GM12878 (cell line): ENCODE measurements at regions not wholly inside any gene's neighbourhood (a gene's known extent, or its start where the extent isn't known, plus 50 kb on each side); places are given as distances from the start of the nearest gene placed in this dataset.

Source experiments
- ATAC-seq: fragments of 200-7000 bp; cut with Tn5 transposase; 3 replicates; pipeline ENCODE4 v1.9.1; 2020; ENCODE audit warnings: mild to moderate bottlenecking, moderate library complexity
- BruUV-seq: library from RNA; stranded (reverse); fragments of 400-500 nt; replicated peaks from 2 replicates; lab custom pipeline; 2021; lab: Mats Ljungman, UMichigan
- CTCF ChIA-PET: fragments of 300-600 bp; sonication (Branson Sonifier 250); formaldehyde crosslinking; extraction: SDS; loops from one replicate; lab custom pipeline; 2021; ENCODE audit warnings: inconsistent platforms; lab: Yijun Ruan, JAX
- POLR2A ChIA-PET: fragments of 350-600 bp; formaldehyde crosslinking; extraction: SDS; loops from one replicate; lab custom pipeline; 2021; ENCODE audit warnings: inconsistent platforms; lab: Charles Lee
- RAD21 ChIA-PET: fragments of 300-600 bp; sonication (Branson Sonifier 250); formaldehyde crosslinking; loops from one replicate; lab custom pipeline; 2023; ENCODE audit warnings: antibody characterized with exemption; ENCODE audit not compliant: unreplicated experiment; lab: Charles Lee
- SMC1A ChIA-PET: fragments of 300-600 bp; sonication (Branson Sonifier 250); formaldehyde crosslinking; loops from one replicate; lab custom pipeline; 2023; ENCODE audit not compliant: unreplicated experiment, uncharacterized antibody; lab: Charles Lee
- DNase-seq: peaks from one replicate; pipeline ENCODE4 v3.0.0-alpha.2; 2011; ENCODE audit warnings: low read depth, low spot score
- FAIRE-seq: peaks from 3 replicates; lab custom pipeline; 2011; peaks lifted over from hg19 to GRCh38; lab: Jason Lieb, UNC
- H2AFZ ChIP-seq: 2 replicates; pipeline ENCODE4 v1.6.0; 2011; ENCODE audit warnings: low read depth, low read length, control low read depth; ENCODE audit not compliant: control insufficient read depth
- H3K27ac ChIP-seq: 2 replicates; pipeline ENCODE4 v1.5.1; 2011; ENCODE audit warnings: control low read depth; ENCODE audit not compliant: control insufficient read depth, insufficient read depth
- H3K27me3 ChIP-seq, 2 experiments: replicated peaks in 1 of 2; 2 replicates each; pipeline versions ENCODE4 v1.6.0 to v1.6.1; 2011; ENCODE audit warnings: low read length in 1 of 2; ENCODE audit not compliant: control insufficient read depth in 2 of 2, insufficient read depth in 2 of 2
- H3K36me3 ChIP-seq, 2 experiments: 2 replicates each; pipeline ENCODE4 v1.5.1; 2011; ENCODE audit warnings: low read length in 1 of 2; ENCODE audit not compliant: control insufficient read depth in 2 of 2, insufficient read depth in 2 of 2
- H3K4me1 ChIP-seq: 2 replicates; pipeline ENCODE4 v1.6.1; 2011; ENCODE audit warnings: mild to moderate bottlenecking, low read length, moderate library complexity, mixed read lengths; ENCODE audit not compliant: control insufficient read depth, insufficient read depth
- H3K4me2 ChIP-seq: 2 replicates; pipeline ENCODE4 v1.6.0; 2011; ENCODE audit warnings: control low read depth; ENCODE audit not compliant: control insufficient read depth, insufficient read depth
- H3K4me3 ChIP-seq: fragments of 200-600 bp; sonication (generic); 2 replicates; pipeline ENCODE4 v1.5.1; 2016
- H3K79me2 ChIP-seq: 2 replicates; pipeline ENCODE4 v1.6.0; 2011; ENCODE audit warnings: low read length; ENCODE audit not compliant: control insufficient read depth, insufficient read depth
- H3K9ac ChIP-seq: 2 replicates; pipeline ENCODE4 v1.8.0; 2011; ENCODE audit warnings: low read length, control low read depth, mixed read lengths; ENCODE audit not compliant: control insufficient read depth, insufficient read depth
- H3K9me3 ChIP-seq: replicated peaks from 3 replicates; pipeline ENCODE4 v1.5.1; 2011; ENCODE audit warnings: mild to moderate bottlenecking, low read length; ENCODE audit not compliant: control insufficient read depth, insufficient read depth
- H4K20me1 ChIP-seq: 2 replicates; pipeline ENCODE4 v1.6.0; 2011; ENCODE audit not compliant: control insufficient read depth, insufficient read depth
- CREB1 ChIP-seq: IDR thresholded peaks from 2 replicates; pipeline ENCODE4 v1.6.1; 2012; ENCODE audit warnings: low read depth, mild to moderate bottlenecking, inconsistent platforms
- CUX1 ChIP-seq: IDR thresholded peaks from 2 replicates; pipeline ENCODE4 v1.6.1; 2012; ENCODE audit warnings: improper control_type of control experiment, low read depth, low read length; ENCODE audit not compliant: insufficient replicate concordance
- EED ChIP-seq: sonication (generic); IDR thresholded peaks from 2 replicates; pipeline ENCODE4 v1.6.1; 2016; ENCODE audit warnings: antibody characterized with exemption, low read depth
- ESRRA ChIP-seq: IDR thresholded peaks from 2 replicates; pipeline ENCODE4 v1.6.1; 2012; ENCODE audit warnings: mild to moderate bottlenecking, low read length, improper control_type of control experiment
- HDAC2 ChIP-seq: fragments of 200-600 bp; sonication (generic); IDR thresholded peaks from 2 replicates; pipeline ENCODE4 v1.6.1; 2017
- HDAC6 ChIP-seq: fragments of 200-600 bp; sonication (generic); IDR thresholded peaks from one replicate; pipeline ENCODE4 v1.8.0; 2017; ENCODE audit warnings: antibody characterized with exemption; ENCODE audit not compliant: unreplicated experiment
- IKZF1 ChIP-seq: fragments of 450-650 bp; conservative IDR thresholded peaks from 2 replicates; pipeline ENCODE4 v1.6.1; 2017; ENCODE audit warnings: antibody characterized with exemption, mild to moderate bottlenecking
- IKZF2 ChIP-seq, 2 experiments: fragments of 450-650 bp; IDR thresholded peaks; 2 replicates each; pipeline ENCODE4 v1.6.1; 2017; ENCODE audit warnings: mild to moderate bottlenecking in 2 of 2, moderate library complexity in 2 of 2
- NFXL1 ChIP-seq: fragments of 450-650 bp; IDR thresholded peaks from 2 replicates; pipeline ENCODE4 v1.6.1; 2017; ENCODE audit warnings: antibody characterized with exemption, mild to moderate bottlenecking, borderline replicate concordance
- NKRF ChIP-seq: fragments of 450-650 bp; conservative IDR thresholded peaks from 2 replicates; pipeline ENCODE4 v1.6.1; 2017; ENCODE audit warnings: mild to moderate bottlenecking, moderate library complexity
- PRDM15 ChIP-seq: fragments of 450-650 bp; formaldehyde crosslinking; IDR thresholded peaks from 2 replicates; pipeline ENCODE4 v1.4.0; 2020; ENCODE audit warnings: mild to moderate bottlenecking, moderate library complexity
- SMARCA5 ChIP-seq: fragments of 450-650 bp; IDR thresholded peaks from 2 replicates; pipeline ENCODE4 v1.6.1; 2017; ENCODE audit warnings: mild to moderate bottlenecking
- SPI1 ChIP-seq: IDR thresholded peaks from 2 replicates; pipeline ENCODE4 v1.6.1; 2011; ENCODE audit warnings: low read depth, mild to moderate bottlenecking, low read length, moderate library complexity, borderline replicate concordance; ENCODE audit not compliant: insufficient read depth
- ZNF207 ChIP-seq: fragments of 450-650 bp; IDR thresholded peaks from 2 replicates; pipeline ENCODE4 v1.6.1; 2014; ENCODE audit warnings: antibody characterized with exemption, mild to moderate bottlenecking, borderline replicate concordance
- WGBS: methylation state at CpG from one replicate; pipeline ENCODE4 v1.1.6; 2016; ENCODE audit warnings: low lambda C conversion rate; ENCODE audit not compliant: insufficient replicate concordance, insufficient coverage; ENCODE audit errors: missing lambda C conversion rate; 5-methylcytosine and 5-hydroxymethylcytosine counted together
- in situ Hi-C: fragments of 300-500 bp; cut with MboI; formaldehyde crosslinking; loops from 9 replicates; pipeline ENCODE4 v1.14.3; 2018; ENCODE audit warnings: mixed read lengths
- intact Hi-C: fragments of 100-400 bp; cut with micrococcal nuclease; formaldehyde crosslinking; loops from one replicate; pipeline ENCODE4 v1.14.2; 2022; ENCODE audit not compliant: unreplicated experiment

- BruUV-seq: no TSS peak
- POLR2A ChIA-PET: no interaction called here
- RAD21 ChIA-PET: no interaction called here
These were observed 60.9 kb downstream of the TMEM215 start for GRCh38 chr9:32844259-32844658.

More at GRCh38 chr9:32844259-32844658, 60.9 kb downstream of the TMEM215 start:
- in situ Hi-C loops: no loop called here
- Histone ChIP-seq H3K36me3 (no peaks in the 10 kb centered on the region), H3K27ac (no peak overlapping the region), H4K20me1 (no peaks in the 10 kb centered on the region), H3K9ac (no peak overlapping the region), H3K27me3 (no peaks in the 10 kb centered on the region), H2AFZ (no peak overlapping the region), H3K4me2 (no peak overlapping the region), H3K4me1 (no peaks in the 10 kb centered on the region), H3K79me2 (no peaks in the 10 kb centered on the region), H3K4me3 (no peak overlapping the region), H3K9me3 (no peaks in the 10 kb centered on the region)
- DNase-seq (no peak), FAIRE-seq (no peak), ATAC-seq (no peak)
- CTCF ChIA-PET: no interaction called here
- no peak for TF ChIP-seq NKRF
- TF ChIP-seq CREB1: no peak
- TF ChIP-seq IKZF1: no peak
- no peak for TF ChIP-seq ESRRA
- TF ChIP-seq HDAC6: no peak
- TF ChIP-seq EED: no peak
- no peak for TF ChIP-seq ZNF207
- no peak for TF ChIP-seq IKZF2 (IDR thresholded peaks at IDR 0.05)
- no peak for TF ChIP-seq NFXL1
- no peak for TF ChIP-seq SMARCA5
- no peak for TF ChIP-seq HDAC2
- TF ChIP-seq SPI1: no peak
- TF ChIP-seq PRDM15 (CRISPR knock-in tag): no peak
- TF ChIP-seq CUX1: no peak
- intact Hi-C loops: no loop called here
- SMC1A ChIA-PET: no interaction called here
- WGBS: 41% methylated on average over 6 of the region's 6 CpGs
